ENCODE measurements at regions not wholly inside any gene's neighbourhood (a gene's known extent, or its start where the extent isn't known, plus 50 kb on each side); places are given as distances from the start of the nearest gene placed in this dataset.

DNA sequence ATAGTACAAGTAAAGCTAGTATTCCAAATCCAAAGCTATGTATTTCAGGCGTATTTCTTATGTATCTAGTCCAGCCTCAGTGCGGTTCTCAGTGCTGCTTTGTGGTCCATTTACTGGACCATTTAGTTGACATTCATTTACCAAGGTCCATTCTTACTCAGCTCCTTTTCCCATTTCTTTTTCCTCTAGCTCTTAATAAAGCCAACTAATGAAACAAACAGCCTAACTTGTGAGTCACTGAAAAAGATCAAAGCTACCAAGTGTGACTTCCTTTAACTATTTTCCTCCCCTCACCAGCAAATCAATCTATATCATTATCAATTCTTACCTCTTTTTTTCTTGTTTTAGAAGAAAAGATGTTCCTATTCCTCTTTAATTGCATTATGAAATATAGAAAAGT is 64.0 kb downstream of the CYB561 start:
- no peak overlapping the region for H3K27ac ChIP-seq
- TF ChIP-seq, protein P1, sequence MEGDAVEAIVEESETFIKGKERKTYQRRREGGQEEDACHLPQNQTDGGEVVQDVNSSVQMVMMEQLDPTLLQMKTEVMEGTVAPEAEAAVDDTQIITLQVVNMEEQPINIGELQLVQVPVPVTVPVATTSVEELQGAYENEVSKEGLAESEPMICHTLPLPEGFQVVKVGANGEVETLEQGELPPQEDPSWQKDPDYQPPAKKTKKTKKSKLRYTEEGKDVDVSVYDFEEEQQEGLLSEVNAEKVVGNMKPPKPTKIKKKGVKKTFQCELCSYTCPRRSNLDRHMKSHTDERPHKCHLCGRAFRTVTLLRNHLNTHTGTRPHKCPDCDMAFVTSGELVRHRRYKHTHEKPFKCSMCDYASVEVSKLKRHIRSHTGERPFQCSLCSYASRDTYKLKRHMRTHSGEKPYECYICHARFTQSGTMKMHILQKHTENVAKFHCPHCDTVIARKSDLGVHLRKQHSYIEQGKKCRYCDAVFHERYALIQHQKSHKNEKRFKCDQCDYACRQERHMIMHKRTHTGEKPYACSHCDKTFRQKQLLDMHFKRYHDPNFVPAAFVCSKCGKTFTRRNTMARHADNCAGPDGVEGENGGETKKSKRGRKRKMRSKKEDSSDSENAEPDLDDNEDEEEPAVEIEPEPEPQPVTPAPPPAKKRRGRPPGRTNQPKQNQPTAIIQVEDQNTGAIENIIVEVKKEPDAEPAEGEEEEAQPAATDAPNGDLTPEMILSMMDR (conservative IDR thresholded peaks at IDR 0.05) = no peak
